OCI-LY1 (cell line): ENCODE measurements at regions not wholly inside any gene's neighbourhood (a gene's known extent, or its start where the extent isn't known, plus 50 kb on each side); places are given as distances from the start of the nearest gene placed in this dataset.

Source experiments
- H2AFZ ChIP-seq: fragments of 200-600 bp; sonication (generic), shearing (Covaris generic); 2 replicates; pipeline ENCODE4 v1.6.0; 2014; ENCODE audit warnings: antibody characterized with exemption, mild to moderate bottlenecking, low read length
- H3F3A ChIP-seq: fragments of 200-600 bp; sonication (generic), shearing (Covaris generic); 2 replicates; pipeline ENCODE4 v1.6.0; 2014; ENCODE audit warnings: mild to moderate bottlenecking, antibody characterized with exemption, low read length, moderate library complexity; ENCODE audit not compliant: insufficient read depth
- H3K27ac ChIP-seq: fragments of 200-600 bp; sonication (generic); 2 replicates; pipeline ENCODE4 v1.5.1; 2014; ENCODE audit warnings: low read length, mixed run types, mild to moderate bottlenecking, low read depth; ENCODE audit not compliant: poor library complexity, severe bottlenecking
- H3K27me3 ChIP-seq: fragments of 200-600 bp; sonication (generic); 2 replicates; pipeline ENCODE4 v1.6.0; 2014; ENCODE audit warnings: antibody characterized with exemption, mild to moderate bottlenecking, low read length, moderate library complexity; ENCODE audit not compliant: insufficient read depth
- H3K36me3 ChIP-seq: fragments of 200-600 bp; sonication (generic); 2 replicates; pipeline ENCODE4 v1.6.1; 2014; ENCODE audit warnings: mild to moderate bottlenecking, antibody characterized with exemption, low read length, moderate library complexity, mixed read lengths; ENCODE audit not compliant: insufficient read depth
- H3K4me1 ChIP-seq: fragments of 200-600 bp; sonication (generic); 2 replicates; pipeline ENCODE4 v1.5.1; 2014; ENCODE audit warnings: mild to moderate bottlenecking, low read length, moderate library complexity; ENCODE audit not compliant: insufficient read depth, severe bottlenecking
- H3K4me2 ChIP-seq: fragments of 200-600 bp; sonication (generic), shearing (Covaris generic); 2 replicates; pipeline ENCODE4 v1.6.1; 2014; ENCODE audit warnings: low read length
- H3K4me3 ChIP-seq: fragments of 200-600 bp; sonication (generic); 2 replicates; pipeline ENCODE4 v1.5.1; 2014; ENCODE audit warnings: low read length, low read depth, mild to moderate bottlenecking, mixed read lengths; ENCODE audit not compliant: poor library complexity, severe bottlenecking
- H3K79me2 ChIP-seq: fragments of 200-600 bp; shearing (Covaris generic); 2 replicates; pipeline ENCODE4 v1.6.1; 2016; ENCODE audit warnings: mixed run types, low read length, mixed read lengths; ENCODE audit not compliant: insufficient read depth
- H3K9ac ChIP-seq: fragments of 200-600 bp; sonication (generic), shearing (Covaris generic); 2 replicates; pipeline ENCODE4 v1.6.1; 2014; ENCODE audit warnings: mild to moderate bottlenecking, low read length, mixed read lengths
- H3K9me2 ChIP-seq: fragments of 200-600 bp; sonication (generic), shearing (Covaris generic); 2 replicates; pipeline ENCODE4 v1.6.1; 2014; ENCODE audit warnings: low read depth, mild to moderate bottlenecking, low read length, mixed read lengths
- H3K9me3 ChIP-seq: fragments of 200-600 bp; shearing (Covaris generic); 2 replicates; pipeline ENCODE4 v1.6.1; 2014; ENCODE audit warnings: low read length, mixed read lengths
- H4K20me1 ChIP-seq: fragments of 200-600 bp; sonication (generic), shearing (Covaris generic); 2 replicates; pipeline ENCODE4 v1.6.0; 2016; ENCODE audit warnings: mild to moderate bottlenecking, low read length; ENCODE audit not compliant: insufficient read depth
- CTCF ChIP-seq: fragments of 200-600 bp; sonication (generic), shearing (Covaris generic); IDR thresholded peaks from 2 replicates; pipeline ENCODE4 v1.5.1; 2017; ENCODE audit warnings: mild to moderate bottlenecking, antibody characterized with exemption, low read length, moderate library complexity, mixed read lengths
- EZH2 ChIP-seq: fragments of 200-600 bp; sonication (generic), shearing (Covaris generic); IDR thresholded peaks from 2 replicates; pipeline ENCODE4 v1.8.0; 2017; ENCODE audit warnings: borderline replicate concordance, mixed run types, mild to moderate bottlenecking, antibody characterized with exemption, low read length, moderate library complexity, mixed read lengths

- Histone ChIP-seq H3K4me2 (no peak overlapping the region), H3K9me2 (no peaks in the 10 kb centered on the region), H2AFZ (no peak overlapping the region), H3K4me3 (no peak overlapping the region), H3K27ac (no peak overlapping the region), H3K9me3 (no peaks in the 10 kb centered on the region), H3K27me3 (no peaks in the 10 kb centered on the region; the same call in 1 of the 2 replicates), H3K36me3 (no peaks in the 10 kb centered on the region), H3K9ac (no peak overlapping the region), H4K20me1 (no peaks in the 10 kb centered on the region), H3K4me1 (no peaks in the 10 kb centered on the region), H3K79me2 (no peaks in the 10 kb centered on the region), H3F3A (no peaks in the 10 kb centered on the region)
- TF ChIP-seq EZH2 = no peak
- TF ChIP-seq CTCF = peak; percentile 26; the same call in 1 of the 2 replicates
Measured at GRCh38 chr20:40811660-40812414, 122.8 kb upstream of the MAFB start.

- TF ChIP-seq EZH2 (no peak), CTCF (no peak)
- H3K9me3 ChIP-seq = no peaks in the 10 kb centered on the region
- peaks cover 1% of the 10 kb centered on the region; the same call in 1 of the 2 replicates for H3K27me3 ChIP-seq
- no peaks in the 10 kb centered on the region for H3F3A ChIP-seq
- H4K20me1 ChIP-seq = no peaks in the 10 kb centered on the region
- no peaks in the 10 kb centered on the region for H3K79me2 ChIP-seq
- no peak overlapping the region for H3K4me2 ChIP-seq
- H2AFZ ChIP-seq = no peak overlapping the region
- no peak overlapping the region for H3K27ac ChIP-seq
- no peaks in the 10 kb centered on the region for H3K36me3 ChIP-seq
- H3K9ac ChIP-seq = no peak overlapping the region
- H3K4me1 ChIP-seq = no peaks in the 10 kb centered on the region
- H3K4me3 ChIP-seq = no peak overlapping the region
- H3K9me2 ChIP-seq = no peaks in the 10 kb centered on the region
Measured at GRCh38 chr20:40812415-40812925, 123.4 kb upstream of the MAFB start.

DNA sequence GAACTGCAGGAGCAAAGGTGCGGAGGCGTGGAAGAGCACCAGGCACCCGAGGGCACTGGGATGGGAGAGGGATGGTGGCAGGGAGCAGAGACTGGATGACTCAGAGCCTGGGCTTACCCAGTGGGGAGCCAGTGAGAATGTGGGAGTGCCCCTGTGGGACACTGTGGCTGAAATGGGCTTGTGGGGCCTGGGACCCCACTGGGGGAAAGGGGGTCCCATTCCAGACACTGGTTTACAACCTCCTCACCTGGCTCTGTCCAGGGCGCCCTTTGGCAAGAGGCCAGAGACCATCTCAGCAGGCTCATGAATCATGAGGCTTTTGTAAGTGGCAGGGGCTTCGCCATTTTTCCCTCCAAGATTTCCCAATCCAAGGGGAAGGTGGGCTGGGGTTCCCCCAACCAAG is 124.0 kb upstream of the MAFB start:
- no peaks in the 10 kb centered on the region for H3K4me1 ChIP-seq
- H3K4me2 ChIP-seq = no peak overlapping the region
- H3F3A ChIP-seq = no peaks in the 10 kb centered on the region
- H3K9me2 ChIP-seq = no peaks in the 10 kb centered on the region
- no peak overlapping the region for H3K27ac ChIP-seq
- no peak overlapping the region for H3K4me3 ChIP-seq
- H3K27me3 ChIP-seq = peaks cover 7% of the 10 kb centered on the region; the same call in 1 of the 2 replicates
- TF ChIP-seq CTCF = no peak
- no peak for TF ChIP-seq EZH2
- no peaks in the 10 kb centered on the region for H3K36me3 ChIP-seq
- H3K9ac ChIP-seq = no peak overlapping the region
- no peaks in the 10 kb centered on the region for H4K20me1 ChIP-seq
- no peaks in the 10 kb centered on the region for H3K9me3 ChIP-seq
- no peaks in the 10 kb centered on the region for H3K79me2 ChIP-seq
- H2AFZ ChIP-seq = no peak overlapping the region
